Activated naive CD4-positive, alpha-beta T cell treated with anti-CD3 and anti-CD28 coated beads for 36 hours (primary cell): ENCODE measurements at regions not wholly inside any gene's neighbourhood (a gene's known extent, or its start where the extent isn't known, plus 50 kb on each side); places are given as distances from the start of the nearest gene placed in this dataset.
"Not testable (repeated sequence)": the region's sequence is repeated elsewhere in the genome, so short reads cannot be mapped to it uniquely, and the experiment has no call there.

Source experiments
- CTCF ChIA-PET: fragments of 350-600 bp; sonication (Branson Sonifier 250); formaldehyde crosslinking; loops from one replicate; lab custom pipeline; 2021; ENCODE audit warnings: antibody characterized with exemption; lab: Charles Lee
- DNase-seq: peaks from one replicate; pipeline ENCODE4 v3.0.0-alpha.2; 2020
- H3K27ac Mint-ChIP-seq: one replicate; pipeline ENCODE4 v1.8.0; 2021; ENCODE audit warnings: mild to moderate bottlenecking, mixed read lengths
- H3K27me3 Mint-ChIP-seq: one replicate; pipeline ENCODE4 v1.8.0; 2021; ENCODE audit warnings: low read depth, mixed read lengths
- H3K36me3 Mint-ChIP-seq: one replicate; pipeline ENCODE4 v1.8.0; 2021; ENCODE audit warnings: low read depth, mixed read lengths
- H3K4me1 Mint-ChIP-seq: one replicate; pipeline ENCODE4 v1.8.0; 2021; ENCODE audit warnings: low read depth, mixed read lengths
- H3K4me3 Mint-ChIP-seq: one replicate; pipeline ENCODE4 v1.8.0; 2021; ENCODE audit warnings: mild to moderate bottlenecking, moderate library complexity, mixed read lengths
- H3K9me3 Mint-ChIP-seq: one replicate; pipeline ENCODE4 v1.8.0; 2021; ENCODE audit warnings: mixed read lengths
- intact Hi-C: fragments of 100-400 bp; cut with micrococcal nuclease; formaldehyde crosslinking; loops from one replicate; pipeline ENCODE4 v1.15.1; 2023

DNA sequence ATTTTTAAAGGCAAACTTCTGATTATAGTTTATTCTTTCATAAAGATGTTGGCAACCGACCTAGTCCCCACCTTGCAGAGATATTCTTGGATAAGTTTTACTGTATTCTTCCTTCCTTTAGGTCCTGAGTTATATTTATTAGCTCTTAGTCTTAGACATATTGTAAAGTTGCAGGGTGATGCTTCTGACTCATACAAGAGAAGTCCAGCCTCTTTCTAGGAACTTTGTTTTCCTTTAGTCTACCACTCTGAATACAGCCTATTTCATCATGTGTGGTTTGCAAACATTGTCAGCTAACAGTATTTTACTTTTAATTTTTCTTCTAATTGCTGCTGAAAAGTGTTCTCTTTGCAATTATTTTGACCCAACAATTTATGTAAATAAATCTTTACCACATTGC, 686.7 kb downstream of the COL12A1 start:
- no peak overlapping the region for H3K27ac Mint-ChIP-seq
- CTCF ChIA-PET = no interaction called here
- peaks cover 5% of the 10 kb centered on the region for H3K9me3 Mint-ChIP-seq
- no peak for DNase-seq
- intact Hi-C loops = no loop called here
- no peaks in the 10 kb centered on the region for H3K36me3 Mint-ChIP-seq
- H3K4me1 Mint-ChIP-seq = no peaks in the 10 kb centered on the region
- H3K4me3 Mint-ChIP-seq = no peak overlapping the region
- H3K27me3 Mint-ChIP-seq = no peaks in the 10 kb centered on the region

DNA sequence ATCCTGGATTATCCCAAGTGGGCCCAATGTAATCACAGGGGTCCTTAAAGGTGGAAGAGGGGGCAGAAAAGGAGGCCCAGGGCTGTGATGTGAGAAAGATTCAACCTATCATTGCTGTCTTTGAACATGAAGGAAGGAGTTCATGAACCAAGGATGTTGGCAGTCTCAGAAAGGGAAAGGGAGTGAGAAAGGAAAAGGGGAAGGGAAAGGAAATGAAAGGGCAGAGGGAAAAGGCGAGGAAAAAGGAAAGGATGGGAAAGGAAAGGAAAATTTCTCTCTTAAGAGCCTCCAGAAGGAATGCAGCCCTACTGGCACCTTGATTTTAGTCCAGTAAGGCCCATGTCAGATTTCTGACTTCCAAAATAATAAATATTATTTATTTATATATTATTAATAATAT, 687.8 kb downstream of the COL12A1 start:
- Mint-ChIP-seq H3K4me1 (no peaks in the 10 kb centered on the region), H3K36me3 (no peaks in the 10 kb centered on the region), H3K4me3 (no peak overlapping the region), H3K27me3 (no peaks in the 10 kb centered on the region), H3K27ac (no peak overlapping the region), H3K9me3 (peaks cover 5% of the 10 kb centered on the region)
- CTCF ChIA-PET = no interaction called here
- intact Hi-C loops = no loop called here
- DNase-seq = no peak

DNA sequence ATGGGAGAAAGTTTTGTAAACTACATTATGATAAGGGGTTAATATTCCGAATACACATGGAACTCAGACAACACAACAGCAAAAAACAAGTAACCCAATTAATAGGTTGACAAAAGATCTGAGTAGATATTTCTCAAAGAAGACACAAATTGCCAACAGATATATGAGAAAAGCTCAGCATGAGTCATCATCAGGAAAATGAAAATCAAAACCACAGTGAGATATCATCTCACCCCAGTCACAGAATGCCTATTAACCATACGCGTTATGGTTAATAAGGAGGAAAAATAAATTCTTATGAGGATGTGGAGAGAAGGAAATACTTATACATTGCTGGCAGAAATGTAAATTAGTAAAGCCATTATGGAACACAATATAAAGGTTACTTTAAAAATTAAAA, 695.0 kb downstream of the COL12A1 start:
- no peak overlapping the region for H3K27ac Mint-ChIP-seq
- no peaks in the 10 kb centered on the region for H3K27me3 Mint-ChIP-seq
- CTCF ChIA-PET = no interaction called here
- H3K4me3 Mint-ChIP-seq = no peak overlapping the region
- H3K36me3 Mint-ChIP-seq = no peaks in the 10 kb centered on the region
- no peak for DNase-seq
- H3K9me3 Mint-ChIP-seq = peaks cover 9% of the 10 kb centered on the region
- intact Hi-C loops = no loop called here
- H3K4me1 Mint-ChIP-seq = no peaks in the 10 kb centered on the region

DNA sequence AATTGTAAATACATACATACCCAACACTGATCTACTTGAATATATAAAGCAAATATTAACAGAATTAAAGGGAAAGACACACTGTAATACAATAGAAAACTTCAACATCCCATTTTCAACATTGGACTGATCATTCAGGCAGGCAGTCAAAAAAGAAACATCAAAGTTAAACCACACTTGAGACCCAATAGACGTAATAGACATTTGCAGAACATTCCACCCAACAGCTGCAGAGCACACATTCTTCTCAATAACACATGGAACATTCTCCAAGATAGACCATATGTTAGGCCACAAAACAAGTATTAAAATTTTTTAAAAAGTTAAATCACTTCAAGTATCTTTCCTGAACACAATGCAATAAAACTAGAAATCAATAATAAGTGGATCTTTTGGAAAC, 698.2 kb downstream of the COL12A1 start:
- H3K27me3 Mint-ChIP-seq = no peaks in the 10 kb centered on the region
- no peak overlapping the region for H3K27ac Mint-ChIP-seq
- CTCF ChIA-PET = no interaction called here
- no peaks in the 10 kb centered on the region for H3K4me1 Mint-ChIP-seq
- peaks cover 20% of the 10 kb centered on the region for H3K9me3 Mint-ChIP-seq
- DNase-seq = no peak
- H3K4me3 Mint-ChIP-seq = no peak overlapping the region
- H3K36me3 Mint-ChIP-seq = no peaks in the 10 kb centered on the region
- intact Hi-C loops = no loop called here

DNA sequence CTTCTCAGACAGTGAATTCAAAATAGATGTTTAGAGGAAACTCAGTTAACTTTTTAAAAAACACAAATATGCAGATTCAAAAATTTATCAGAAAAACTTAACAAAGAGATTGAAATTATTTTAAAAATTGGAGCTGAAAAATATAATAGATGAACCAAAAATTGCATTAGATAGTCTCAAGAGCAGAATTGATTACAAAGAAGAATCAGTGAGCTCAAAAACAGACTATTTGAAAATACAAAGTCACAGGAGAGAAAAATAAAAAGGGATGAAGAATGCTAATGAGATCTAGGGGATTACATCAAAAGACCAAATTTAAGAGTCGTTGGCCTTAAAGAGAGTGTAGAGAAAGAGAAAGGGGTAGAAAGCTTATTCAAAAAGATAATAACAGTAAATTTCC, 700.5 kb downstream of the COL12A1 start:
- no peak for DNase-seq
- Mint-ChIP-seq H3K36me3 (no peaks in the 10 kb centered on the region), H3K27me3 (no peaks in the 10 kb centered on the region), H3K9me3 (peaks cover 18% of the 10 kb centered on the region), H3K4me3 (no peak overlapping the region), H3K4me1 (no peaks in the 10 kb centered on the region), H3K27ac (no peak overlapping the region)
- CTCF ChIA-PET = no interaction called here
- intact Hi-C loops = no loop called here

DNA sequence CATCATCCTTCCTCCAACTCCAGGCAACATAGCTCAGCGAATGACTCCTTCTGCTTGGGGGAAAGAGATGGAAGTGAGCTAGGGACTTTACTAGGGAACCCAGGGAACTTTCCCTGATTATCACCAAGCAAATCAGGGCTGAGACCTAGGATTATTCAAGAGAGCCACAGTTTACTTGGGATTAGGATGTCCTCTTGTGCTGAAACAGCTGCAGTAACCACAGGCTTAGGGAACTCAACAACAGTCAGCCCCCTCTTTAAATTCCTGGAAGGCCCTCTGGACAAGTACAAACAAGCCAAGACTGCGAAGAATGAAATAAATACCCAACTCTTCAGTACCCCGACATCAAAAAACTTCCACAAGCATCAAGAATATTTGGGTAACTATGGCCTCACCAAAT, 700.9 kb downstream of the COL12A1 start:
- no peaks in the 10 kb centered on the region for H3K27me3 Mint-ChIP-seq
- no peak overlapping the region for H3K4me3 Mint-ChIP-seq
- no peaks in the 10 kb centered on the region for H3K36me3 Mint-ChIP-seq
- no peaks in the 10 kb centered on the region for H3K4me1 Mint-ChIP-seq
- peaks cover 18% of the 10 kb centered on the region for H3K9me3 Mint-ChIP-seq
- H3K27ac Mint-ChIP-seq = no peak overlapping the region
- no peak for DNase-seq
- CTCF ChIA-PET = no interaction called here
- intact Hi-C loops = no loop called here

DNA sequence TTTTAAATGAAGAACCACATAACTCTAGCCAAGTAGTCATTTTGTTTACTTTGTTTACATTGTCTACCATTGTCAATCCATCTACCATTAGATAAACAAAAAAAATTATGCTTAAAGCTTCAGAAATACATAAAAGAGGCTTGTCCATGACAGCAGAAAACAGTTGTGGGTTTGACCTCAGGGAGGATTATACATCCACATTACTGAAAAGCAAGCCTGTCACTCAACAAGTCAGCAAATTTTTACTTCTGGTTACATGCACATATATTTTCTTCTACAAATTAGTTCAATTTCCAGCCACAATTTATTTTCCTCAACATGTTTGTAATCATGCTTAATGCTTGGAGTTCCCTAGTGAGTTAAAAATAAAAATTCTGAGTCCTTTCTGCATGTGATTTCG, 713.3 kb downstream of the COL12A1 start:
- Mint-ChIP-seq H3K4me1 (no peaks in the 10 kb centered on the region), H3K36me3 (no peaks in the 10 kb centered on the region), H3K27ac (no peak overlapping the region), H3K4me3 (no peak overlapping the region), H3K9me3 (peaks cover 9% of the 10 kb centered on the region), H3K27me3 (no peaks in the 10 kb centered on the region)
- DNase-seq = no peak
- intact Hi-C loops = no loop called here
- CTCF ChIA-PET = no interaction called here

DNA sequence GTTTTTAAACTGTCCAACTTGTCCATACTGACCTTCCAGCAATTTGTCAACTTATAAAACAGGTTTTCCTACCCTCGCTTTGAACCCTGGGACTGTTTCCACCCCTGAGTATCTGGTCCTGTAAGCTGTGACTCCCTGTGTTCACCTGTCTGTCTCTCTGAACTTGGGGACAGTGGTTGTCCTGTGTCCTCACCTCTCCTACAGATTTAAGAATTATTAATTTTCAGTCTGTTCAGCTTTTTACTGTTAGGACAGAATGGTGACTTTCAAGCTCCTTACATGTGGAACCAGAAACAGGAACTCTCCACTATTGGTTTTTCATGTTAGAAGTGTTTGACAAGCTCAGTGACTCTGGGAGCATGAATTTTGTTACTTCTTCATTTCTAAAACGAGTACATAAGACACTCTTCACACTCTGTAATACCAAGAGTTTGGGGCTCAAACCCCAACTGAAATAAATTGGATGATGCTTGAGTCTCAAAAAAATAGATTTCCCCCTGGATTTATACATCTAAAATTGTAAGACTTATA, 713.9 kb downstream of the COL12A1 start:
- no peak for DNase-seq

DNA sequence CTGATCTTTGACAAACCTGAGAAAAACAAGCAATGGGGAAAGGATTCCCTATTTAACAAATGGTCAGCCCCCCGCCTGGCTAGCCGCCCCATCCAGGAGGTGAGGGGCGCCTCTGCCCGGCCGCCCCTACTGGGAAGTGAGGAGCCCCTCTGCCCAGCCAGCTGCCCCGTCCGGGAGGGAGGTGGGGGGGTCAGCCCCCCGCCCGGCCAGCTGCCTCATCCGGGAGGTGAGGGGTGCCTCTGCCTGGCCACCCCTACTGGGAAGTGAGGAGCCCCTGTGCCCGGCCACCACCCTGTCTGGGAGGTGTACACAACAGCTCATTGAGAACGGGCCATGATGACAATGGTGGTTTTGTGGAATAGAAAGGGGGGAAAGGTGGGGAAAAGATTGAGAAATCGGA, 717.1 kb downstream of the COL12A1 start:
- CTCF ChIA-PET, H3K4me3 Mint-ChIP-seq, H3K36me3 Mint-ChIP-seq, DNase-seq, H3K27me3 Mint-ChIP-seq, H3K27ac Mint-ChIP-seq, H3K4me1 Mint-ChIP-seq, intact Hi-C loops: not testable (repeated sequence)
- peaks cover 12% of the 10 kb centered on the region for H3K9me3 Mint-ChIP-seq

More for the DNA sequence above, 713.9 kb downstream of the COL12A1 start:
- Mint-ChIP-seq H3K4me1 (no peaks in the 10 kb centered on the region), H3K9me3 (peaks cover 9% of the 10 kb centered on the region), H3K36me3 (no peaks in the 10 kb centered on the region), H3K4me3 (no peak overlapping the region), H3K27ac (no peak overlapping the region), H3K27me3 (no peaks in the 10 kb centered on the region)
- CTCF ChIA-PET = no interaction called here
- intact Hi-C loops = no loop called here

DNA sequence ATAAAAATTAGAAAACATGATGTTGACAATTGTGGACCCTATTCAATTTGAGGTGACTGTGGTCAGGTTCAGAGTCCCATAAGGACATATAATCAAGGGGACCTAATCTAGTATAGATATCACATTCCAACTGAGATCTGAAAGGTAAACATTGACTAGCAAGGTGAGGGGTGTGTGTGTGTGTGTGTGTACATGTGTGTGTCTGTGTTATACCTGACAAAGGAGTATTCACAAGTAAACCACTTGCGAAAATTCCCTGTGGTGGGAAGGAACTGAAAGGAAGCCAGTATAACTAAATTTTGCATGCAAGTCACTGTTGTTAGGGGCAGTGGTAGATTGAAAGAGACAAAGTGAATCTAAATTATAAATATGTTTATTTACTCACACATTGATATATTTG, 723.7 kb downstream of the COL12A1 start:
- Mint-ChIP-seq H3K4me3 (no peak overlapping the region), H3K27ac (no peak overlapping the region), H3K36me3 (no peaks in the 10 kb centered on the region), H3K9me3 (peaks cover 5% of the 10 kb centered on the region), H3K4me1 (no peaks in the 10 kb centered on the region), H3K27me3 (no peaks in the 10 kb centered on the region)
- CTCF ChIA-PET = no interaction called here
- DNase-seq = no peak
- intact Hi-C loops = no loop called here

DNA sequence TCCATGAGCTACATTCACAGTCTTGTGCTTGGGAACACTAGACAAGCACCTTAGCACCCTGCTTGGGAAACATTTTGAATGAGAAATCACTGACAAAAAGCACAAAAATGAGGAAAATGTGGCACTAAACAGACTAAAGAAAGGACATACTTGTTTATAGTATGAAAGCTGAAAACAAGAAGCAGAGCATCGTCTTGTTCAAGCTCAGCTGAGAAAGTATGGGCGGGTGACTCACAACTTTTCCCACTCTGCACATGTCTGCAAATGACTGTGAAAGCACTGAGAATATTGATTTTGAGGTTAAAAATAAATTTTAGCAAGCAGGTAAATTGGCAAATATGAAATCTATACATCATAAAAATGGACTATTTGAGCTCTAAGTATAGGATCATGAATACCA, 725.3 kb downstream of the COL12A1 start:
- DNase-seq = no peak
- Mint-ChIP-seq H3K4me1 (no peaks in the 10 kb centered on the region), H3K4me3 (no peak overlapping the region), H3K9me3 (peaks cover 1% of the 10 kb centered on the region), H3K27me3 (no peaks in the 10 kb centered on the region), H3K36me3 (no peaks in the 10 kb centered on the region), H3K27ac (no peak overlapping the region)
- intact Hi-C loops = no loop called here
- CTCF ChIA-PET = no interaction called here

DNA sequence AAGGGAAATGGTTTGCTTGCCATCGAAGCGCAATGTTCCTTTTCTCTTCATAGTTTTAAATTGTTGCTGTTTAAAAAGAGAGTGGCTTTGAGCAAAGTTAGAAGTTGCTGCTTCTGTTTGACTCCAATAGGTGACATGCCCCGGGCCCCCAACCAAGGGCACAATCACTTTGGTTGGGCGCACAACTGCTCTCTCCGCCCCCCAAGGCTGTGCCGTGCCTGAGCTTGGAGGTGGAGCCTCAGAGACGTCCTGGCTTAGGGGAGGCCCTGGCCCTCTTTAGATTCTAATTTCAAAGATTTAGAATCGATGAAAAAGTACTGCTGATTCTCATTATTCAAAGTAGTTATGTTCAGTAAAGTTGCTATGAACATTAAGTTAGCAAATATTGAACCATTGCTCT, 725.9 kb downstream of the COL12A1 start:
- CTCF ChIA-PET = no interaction called here
- no peak for DNase-seq
- Mint-ChIP-seq H3K9me3 (peaks cover 1% of the 10 kb centered on the region), H3K27ac (no peak overlapping the region), H3K36me3 (no peaks in the 10 kb centered on the region), H3K27me3 (no peaks in the 10 kb centered on the region), H3K4me3 (no peak overlapping the region), H3K4me1 (no peaks in the 10 kb centered on the region)
- intact Hi-C loops = no loop called here

DNA sequence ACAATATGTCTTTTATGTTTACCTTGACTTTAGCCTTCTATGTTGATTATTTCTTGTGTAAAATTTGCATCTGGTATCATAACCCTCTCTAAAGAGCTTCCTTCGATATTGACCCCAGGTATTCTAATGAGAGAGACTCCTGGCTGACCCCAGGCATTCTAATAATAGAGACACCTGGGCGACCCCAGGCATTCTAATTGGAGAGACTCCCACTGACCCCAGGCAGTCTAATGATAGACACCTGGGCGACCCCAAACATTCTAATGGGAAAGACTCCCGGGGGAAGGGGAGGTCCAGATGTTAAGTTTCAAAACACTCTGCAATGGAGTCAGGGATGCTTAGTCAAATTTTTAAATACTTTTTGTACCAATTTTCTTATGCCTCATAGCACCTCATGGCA, 726.4 kb downstream of the COL12A1 start:
- Mint-ChIP-seq H3K27ac (no peak overlapping the region), H3K36me3 (no peaks in the 10 kb centered on the region), H3K27me3 (no peaks in the 10 kb centered on the region), H3K9me3 (peaks cover 1% of the 10 kb centered on the region), H3K4me1 (no peaks in the 10 kb centered on the region), H3K4me3 (no peak overlapping the region)
- intact Hi-C loops = no loop called here
- no peak for DNase-seq
- CTCF ChIA-PET = no interaction called here

DNA sequence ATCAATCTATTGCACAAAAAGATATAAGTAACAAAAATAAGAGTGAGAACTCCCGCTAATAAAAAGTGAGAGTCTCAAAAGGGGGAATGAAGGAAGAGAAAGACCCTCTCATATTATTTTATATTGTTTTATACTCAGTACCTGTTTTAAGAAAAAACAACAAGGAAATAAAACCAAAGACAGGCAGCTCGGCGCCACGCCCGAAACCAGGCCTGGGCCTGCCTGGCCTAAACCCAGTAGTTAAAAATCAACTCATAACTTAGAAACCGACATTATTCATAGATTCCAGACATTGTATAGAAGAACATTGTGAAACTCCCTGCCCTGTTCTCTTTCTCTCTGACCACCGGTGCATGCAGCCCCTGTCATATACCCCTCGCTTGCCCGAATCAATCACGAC, 731.8 kb downstream of the COL12A1 start:
- DNase-seq, H3K9me3 Mint-ChIP-seq, H3K36me3 Mint-ChIP-seq, H3K27me3 Mint-ChIP-seq, H3K4me1 Mint-ChIP-seq, H3K27ac Mint-ChIP-seq, intact Hi-C loops, H3K4me3 Mint-ChIP-seq: not testable (repeated sequence)
- CTCF ChIA-PET = interaction anchor here (0.7 kb wide), 1 partner anchor 62 kb away, joined by 3 read pairs; no protein-coding TSS in a partner anchor
